ENCODE measurements at regions not wholly inside any gene's neighbourhood (a gene's known extent, or its start where the extent isn't known, plus 50 kb on each side); places are given as distances from the start of the nearest gene placed in this dataset.

DNA sequence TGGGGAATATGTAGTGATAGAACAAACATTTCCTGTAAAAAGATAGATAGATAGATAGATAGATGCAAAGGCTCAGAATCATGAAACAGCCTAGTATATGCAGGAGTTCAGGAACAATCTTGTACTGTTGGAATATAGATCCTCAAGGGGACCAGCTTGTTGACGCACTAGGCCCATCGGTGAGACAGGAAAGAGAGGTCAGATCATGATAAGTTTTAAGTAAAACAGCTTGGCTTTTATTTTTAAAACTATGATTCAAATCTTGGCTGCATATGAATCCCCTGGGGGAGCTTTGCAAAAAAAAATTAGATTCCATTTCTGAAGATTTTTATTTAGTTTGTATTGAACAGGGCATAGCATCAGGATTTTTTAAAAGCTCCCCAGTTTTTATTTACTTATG lies 185.8 kb downstream of the TRPC6 start:
- no TSS peak for BruUV-seq (replicated peaks)
- intact Hi-C loops (cut with micrococcal nuclease), result no loop called here
- Histone ChIP-seq H3K4me3 (replicated peaks in 1 of 3; ENCODE audit: insufficient read depth in 1 of 3, low read depth in 1 of 3, low read length in 3 of 3) (no peak overlapping the region), H3K9me1 (replicated peaks; ENCODE audit: control insufficient read depth, extremely low read depth, insufficient read depth, low read length) (no peaks in the 10 kb centered on the region), H2AFZ (ENCODE audit: low read depth, low read length) (no peak overlapping the region), H3K9ac (replicated peaks; ENCODE audit: extremely low read depth, insufficient read depth, low read length) (no peak overlapping the region), H4K20me1 (replicated peaks; ENCODE audit: control insufficient read depth, extremely low read depth, insufficient read depth, low read length) (no peaks in the 10 kb centered on the region), H3K4me2 (ENCODE audit: insufficient read depth, low read length) (no peak overlapping the region), H3K27ac (ENCODE audit: insufficient read depth, low read depth, low read length) (no peak overlapping the region), H3K9me3 (replicated peaks; ENCODE audit: control insufficient read depth, insufficient read depth, low read length) (no peaks in the 10 kb centered on the region), H3K4me1 (ENCODE audit: control insufficient read depth, extremely low read depth, insufficient read depth, low read length) (no peaks in the 10 kb centered on the region), H3K36me3 (ENCODE audit: control insufficient read depth in 2 of 2, extremely low read depth in 1 of 2, insufficient read depth in 2 of 2, low read length in 2 of 2) (no peaks in the 10 kb centered on the region), H3K79me2 (ENCODE audit: control insufficient read depth, insufficient read depth, low read length) (no peaks in the 10 kb centered on the region), H3K27me3 (ENCODE audit: control insufficient read depth in 2 of 2, insufficient read depth in 2 of 2, low read length in 2 of 2) (no peaks in the 10 kb centered on the region)
- FAIRE-seq (no peak), DNase-seq (ENCODE audit: low read depth, low spot score) (no peak)
- POLR2A ChIA-PET, result no interaction called here
- TF ChIP-seq, protein P1, sequence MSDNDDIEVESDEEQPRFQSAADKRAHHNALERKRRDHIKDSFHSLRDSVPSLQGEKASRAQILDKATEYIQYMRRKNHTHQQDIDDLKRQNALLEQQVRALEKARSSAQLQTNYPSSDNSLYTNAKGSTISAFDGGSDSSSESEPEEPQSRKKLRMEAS (IDR thresholded peaks at IDR 0.05; ENCODE audit: insufficient read depth, insufficient read length), result no peak
- no peak for TF ChIP-seq EZH2 (IDR thresholded peaks at IDR 0.05; ENCODE audit: borderline replicate concordance, low read depth, low read length, severe bottlenecking)
- no peak for TF ChIP-seq FOS (IDR thresholded peaks at IDR 0.05; ENCODE audit: borderline replicate concordance, insufficient read depth, low read length)
- TF ChIP-seq GATA2 (IDR thresholded peaks at IDR 0.05; ENCODE audit: insufficient read depth, insufficient read length, low read depth, low read length), result no peak
- TF ChIP-seq, protein P2, sequence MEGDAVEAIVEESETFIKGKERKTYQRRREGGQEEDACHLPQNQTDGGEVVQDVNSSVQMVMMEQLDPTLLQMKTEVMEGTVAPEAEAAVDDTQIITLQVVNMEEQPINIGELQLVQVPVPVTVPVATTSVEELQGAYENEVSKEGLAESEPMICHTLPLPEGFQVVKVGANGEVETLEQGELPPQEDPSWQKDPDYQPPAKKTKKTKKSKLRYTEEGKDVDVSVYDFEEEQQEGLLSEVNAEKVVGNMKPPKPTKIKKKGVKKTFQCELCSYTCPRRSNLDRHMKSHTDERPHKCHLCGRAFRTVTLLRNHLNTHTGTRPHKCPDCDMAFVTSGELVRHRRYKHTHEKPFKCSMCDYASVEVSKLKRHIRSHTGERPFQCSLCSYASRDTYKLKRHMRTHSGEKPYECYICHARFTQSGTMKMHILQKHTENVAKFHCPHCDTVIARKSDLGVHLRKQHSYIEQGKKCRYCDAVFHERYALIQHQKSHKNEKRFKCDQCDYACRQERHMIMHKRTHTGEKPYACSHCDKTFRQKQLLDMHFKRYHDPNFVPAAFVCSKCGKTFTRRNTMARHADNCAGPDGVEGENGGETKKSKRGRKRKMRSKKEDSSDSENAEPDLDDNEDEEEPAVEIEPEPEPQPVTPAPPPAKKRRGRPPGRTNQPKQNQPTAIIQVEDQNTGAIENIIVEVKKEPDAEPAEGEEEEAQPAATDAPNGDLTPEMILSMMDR (IDR thresholded peaks at IDR 0.05; ENCODE audit: extremely low read depth in 1 of 2, insufficient read depth in 1 of 2, low read depth in 1 of 2, low read length in 2 of 2), result no peak
- no peak for TF ChIP-seq POLR2AphosphoS5 (IDR thresholded peaks at IDR 0.05; ENCODE audit: insufficient read depth, low read depth, low read length)
- no peak for TF ChIP-seq POLR2A (IDR thresholded peaks at IDR 0.05; ENCODE audit: low read depth, low read length)
- no peak for TF ChIP-seq MYC (IDR thresholded peaks at IDR 0.05; ENCODE audit: low read depth, low read length)
- dilution Hi-C loops (cut with MboI; ENCODE audit: extremely low pct_ligation_motif_present, low sequenced_read_pairs), result no loop called here
- CTCF ChIA-PET, result no interaction called here
